WI38 (cell line): ENCODE measurements at regions not wholly inside any gene's neighbourhood (a gene's known extent, or its start where the extent isn't known, plus 50 kb on each side); places are given as distances from the start of the nearest gene placed in this dataset.

Source experiments
- H3K4me3 ChIP-seq: 2 replicates; pipeline ENCODE4 v1.5.1; 2011; ENCODE audit warnings: low read depth, mild to moderate bottlenecking, control low read depth, low read length
- CTCF ChIP-seq: IDR thresholded peaks from 2 replicates; pipeline ENCODE4 v1.5.1; 2012; ENCODE audit warnings: low read depth, mild to moderate bottlenecking, control low read depth, low read length

- no peak for TF ChIP-seq CTCF
- H3K4me3 ChIP-seq = no peak overlapping the region
Observed at GRCh38 chr6:4531406-4531805, 244.8 kb upstream of the CDYL start.

- no peak overlapping the region for H3K4me3 ChIP-seq
- no peak for TF ChIP-seq CTCF
Observed at GRCh38 chr6:4522453-4522852, 253.8 kb upstream of the CDYL start.

GRCh38 chr6:4521070-4521469 is 255.1 kb upstream of the CDYL start:
- TF ChIP-seq CTCF = no peak
- no peak overlapping the region for H3K4me3 ChIP-seq

- TF ChIP-seq CTCF = no peak
- H3K4me3 ChIP-seq = no peak overlapping the region
Observed at GRCh38 chr6:4518506-4518905, 257.7 kb upstream of the CDYL start.

GRCh38 chr6:4516206-4516605 is 260.0 kb upstream of the CDYL start:
- TF ChIP-seq CTCF = no peak
- no peak overlapping the region for H3K4me3 ChIP-seq

GRCh38 chr6:4513561-4513960 is 262.6 kb upstream of the CDYL start:
- no peak for TF ChIP-seq CTCF

GRCh38 chr6:4512051-4512471 is 264.1 kb upstream of the CDYL start:
- no peak for TF ChIP-seq CTCF
- no peak overlapping the region for H3K4me3 ChIP-seq

More at GRCh38 chr6:4513561-4513960, 262.6 kb upstream of the CDYL start:
- H3K4me3 ChIP-seq = no peak overlapping the region
